ENCODE measurements at regions not wholly inside any gene's neighbourhood (a gene's known extent, or its start where the extent isn't known, plus 50 kb on each side); places are given as distances from the start of the nearest gene placed in this dataset.
A peak's percentile ranks its signal among the peaks of the same experiment; 100 is the strongest.
"Not testable (repeated sequence)": the region's sequence is repeated elsewhere in the genome, so short reads cannot be mapped to it uniquely, and the experiment has no call there.

DNA sequence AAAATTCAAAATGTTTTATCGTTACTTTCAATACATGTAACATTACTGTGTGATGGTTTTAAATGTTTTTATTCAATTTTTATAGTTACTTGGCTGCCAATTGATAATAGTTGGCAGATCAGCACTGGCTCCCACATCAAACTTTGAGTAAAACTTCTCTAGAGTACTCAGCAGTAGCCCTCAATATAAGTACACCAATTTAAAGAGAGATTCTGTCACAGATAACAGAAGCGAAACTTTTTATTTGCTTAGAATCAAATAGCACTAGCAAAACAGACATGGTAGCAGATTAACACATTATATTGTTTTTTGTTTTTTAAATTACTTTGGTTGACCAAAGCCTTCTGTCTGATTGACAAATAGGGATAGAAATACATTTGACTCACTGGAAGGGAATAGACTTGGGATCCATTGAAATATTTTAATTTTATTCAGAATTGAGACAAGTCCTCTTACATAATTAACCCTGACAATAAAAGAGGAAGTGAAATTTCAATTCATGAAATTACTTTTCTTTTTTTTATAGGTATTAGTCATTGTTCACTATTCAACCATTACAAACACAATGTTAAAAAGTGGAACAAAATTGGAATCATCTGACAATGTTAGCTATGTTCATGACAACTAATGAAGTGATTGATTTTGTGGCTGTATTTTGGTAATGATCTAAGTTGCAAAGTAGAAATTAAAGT is 554.9 kb downstream of the KLHL4 start:
- no peaks in the 10 kb centered on the region for H3K4me1 ChIP-seq
- TF ChIP-seq CTCF (IDR thresholded peaks at IDR 0.05), result no peak
- H3K4me3 ChIP-seq, result no peak overlapping the region
- H3K36me3 ChIP-seq, result no peaks in the 10 kb centered on the region
- intact Hi-C loops (cut with DNase I), result no loop called here
- no peaks in the 10 kb centered on the region for H3K9me3 ChIP-seq
- no peaks in the 10 kb centered on the region for H3K27me3 ChIP-seq
- no peak overlapping the region for H3K27ac ChIP-seq
- DNase-seq (ENCODE audit: low spot score in 2 of 2), result no peak

DNA sequence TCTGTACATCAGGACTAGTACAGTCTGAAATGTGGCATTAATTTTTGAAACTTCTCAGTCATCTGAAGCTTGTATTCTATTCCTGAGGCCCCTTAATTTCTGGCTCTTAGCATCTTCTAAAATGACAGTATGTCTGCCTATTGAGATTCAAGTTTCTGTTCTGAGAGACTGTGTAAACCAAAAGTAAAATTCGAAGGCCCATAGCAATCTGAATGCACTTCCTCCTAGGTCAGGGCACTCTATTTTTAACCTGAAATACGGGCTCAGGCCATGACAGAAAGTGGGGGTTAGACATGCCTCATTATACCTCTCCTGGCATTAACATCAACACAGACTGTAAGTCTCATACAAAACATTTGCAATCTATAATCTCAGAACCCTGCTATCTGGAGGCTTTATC is 584.4 kb downstream of the KLHL4 start:
- Histone ChIP-seq H3K27ac (no peak overlapping the region), H3K36me3 (no peaks in the 10 kb centered on the region), H3K4me3 (no peak overlapping the region), H3K4me1 (no peaks in the 10 kb centered on the region), H3K27me3 (no peaks in the 10 kb centered on the region), H3K9me3 (no peaks in the 10 kb centered on the region)
- intact Hi-C loops (cut with DNase I), result no loop called here
- no peak for DNase-seq (ENCODE audit: low spot score in 2 of 2)
- TF ChIP-seq CTCF (IDR thresholded peaks at IDR 0.05), result no peak

GRCh38 chrX:88135735-88136134 is 611.3 kb upstream of the CPXCR1 start:
- DNase-seq (ENCODE audit: low spot score in 2 of 2), result no peak

GRCh38 chrX:88136328-88136727 is 610.7 kb upstream of the CPXCR1 start:
- intact Hi-C loops (cut with DNase I), result no loop called here
- H3K9me3 ChIP-seq, result no peaks in the 10 kb centered on the region
- no peak for DNase-seq (ENCODE audit: low spot score in 2 of 2)
- no peak overlapping the region for H3K4me3 ChIP-seq
- H3K4me1 ChIP-seq, result no peaks in the 10 kb centered on the region
- H3K27ac ChIP-seq, result no peak overlapping the region
- TF ChIP-seq CTCF (IDR thresholded peaks at IDR 0.05), result no peak
- no peaks in the 10 kb centered on the region for H3K36me3 ChIP-seq
- H3K27me3 ChIP-seq, result no peaks in the 10 kb centered on the region

More at GRCh38 chrX:88135735-88136134, 611.3 kb upstream of the CPXCR1 start:
- Histone ChIP-seq H3K27me3 (no peaks in the 10 kb centered on the region), H3K27ac (no peak overlapping the region), H3K9me3 (no peaks in the 10 kb centered on the region), H3K36me3 (no peaks in the 10 kb centered on the region), H3K4me3 (no peak overlapping the region), H3K4me1 (no peaks in the 10 kb centered on the region)
- intact Hi-C loops (cut with DNase I), result no loop called here
- TF ChIP-seq CTCF (IDR thresholded peaks at IDR 0.05), result peak in 1 of 3 experiments; percentile 8

DNA sequence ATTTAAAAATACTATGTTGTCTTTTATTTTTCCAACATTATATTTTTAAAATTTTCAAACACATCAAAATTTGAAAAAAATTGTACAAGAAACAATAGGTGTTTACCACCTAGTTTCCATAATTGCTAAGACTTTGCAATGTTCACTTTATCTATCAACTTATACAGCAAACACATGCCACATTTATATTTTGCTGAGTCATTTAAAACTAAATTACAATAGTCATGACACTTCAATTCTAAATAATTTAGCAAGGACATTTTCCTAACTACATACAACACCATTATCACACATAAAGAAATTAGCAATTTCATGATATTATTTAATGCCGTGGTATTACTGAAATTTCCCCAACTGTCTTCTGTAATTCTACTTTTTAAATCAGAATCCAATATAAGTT is 600.4 kb upstream of the CPXCR1 start:
- no peaks in the 10 kb centered on the region for H3K4me1 ChIP-seq
- no peak for DNase-seq (ENCODE audit: low spot score in 2 of 2)
- H3K9me3 ChIP-seq, result no peaks in the 10 kb centered on the region
- no peaks in the 10 kb centered on the region for H3K27me3 ChIP-seq
- H3K4me3 ChIP-seq, result no peak overlapping the region
- H3K27ac ChIP-seq, result no peak overlapping the region
- no peaks in the 10 kb centered on the region for H3K36me3 ChIP-seq
- intact Hi-C loops (cut with DNase I), result no loop called here
- no peak for TF ChIP-seq CTCF (IDR thresholded peaks at IDR 0.05)

- no peak for DNase-seq (ENCODE audit: low spot score in 2 of 2)
- no peak overlapping the region for H3K27ac ChIP-seq
- H3K4me1 ChIP-seq, result no peaks in the 10 kb centered on the region
- no peaks in the 10 kb centered on the region for H3K36me3 ChIP-seq
- H3K9me3 ChIP-seq, result no peaks in the 10 kb centered on the region
- TF ChIP-seq CTCF (IDR thresholded peaks at IDR 0.05), result no peak
- intact Hi-C loops (cut with DNase I), result no loop called here
- H3K4me3 ChIP-seq, result no peak overlapping the region
- H3K27me3 ChIP-seq, result no peaks in the 10 kb centered on the region
Observed at GRCh38 chrX:88170553-88170952, 576.5 kb upstream of the CPXCR1 start.

GRCh38 chrX:88173932-88174440 is 573.0 kb upstream of the CPXCR1 start:
- intact Hi-C loops (cut with DNase I); H3K4me3 ChIP-seq; H3K27me3 ChIP-seq; H3K9me3 ChIP-seq; H3K36me3 ChIP-seq; H3K4me1 ChIP-seq; H3K27ac ChIP-seq; DNase-seq (ENCODE audit: low spot score in 2 of 2): not testable (repeated sequence)
